Trophoblast cell (in vitro differentiated cells and primary cell): ENCODE measurements at regions not wholly inside any gene's neighbourhood (a gene's known extent, or its start where the extent isn't known, plus 50 kb on each side); places are given as distances from the start of the nearest gene placed in this dataset.
A peak's percentile ranks its signal among the peaks of the same experiment; 100 is the strongest.

Experiments
- DNase-seq, 2 donors: peaks; one replicate each; pipeline ENCODE4 v3.0.0-alpha.2; 2016
- H2AFZ ChIP-seq: 2 replicates; pipeline ENCODE4 v1.6.1; 2013; ENCODE audit warnings: low read length, moderate library complexity, mild to moderate bottlenecking; ENCODE audit not compliant: insufficient read depth, poor library complexity
- H2AK5ac ChIP-seq: 2 replicates; pipeline ENCODE4 v1.6.1; 2013; ENCODE audit warnings: mild to moderate bottlenecking, low read length
- H2BK120ac ChIP-seq: 2 replicates; pipeline ENCODE4 v1.6.1; 2013; ENCODE audit warnings: low read length, mild to moderate bottlenecking, moderate library complexity; ENCODE audit not compliant: insufficient read depth, poor library complexity
- H2BK12ac ChIP-seq: 2 replicates; pipeline ENCODE4 v1.6.1; 2013; ENCODE audit warnings: mild to moderate bottlenecking, low read length, moderate library complexity
- H2BK5ac ChIP-seq: 2 replicates; pipeline ENCODE4 v1.6.1; 2013; ENCODE audit warnings: low read length, low read depth, moderate library complexity, mild to moderate bottlenecking; ENCODE audit not compliant: poor library complexity
- H3K14ac ChIP-seq: 2 replicates; pipeline ENCODE4 v1.6.1; 2013; ENCODE audit warnings: mild to moderate bottlenecking, low read length
- H3K18ac ChIP-seq: 2 replicates; pipeline ENCODE4 v1.6.1; 2013; ENCODE audit warnings: mild to moderate bottlenecking, low read length
- H3K23ac ChIP-seq: 2 replicates; pipeline ENCODE4 v1.6.1; 2013; ENCODE audit warnings: low read length
- H3K27ac ChIP-seq: 2 replicates; pipeline ENCODE4 v1.5.1; 2013; ENCODE audit warnings: low read depth, mild to moderate bottlenecking, inconsistent platforms, low read length, moderate library complexity
- H3K27me3 ChIP-seq: 2 replicates; pipeline ENCODE4 v1.6.1; 2013; ENCODE audit warnings: inconsistent platforms, mild to moderate bottlenecking, low read length, moderate library complexity; ENCODE audit not compliant: insufficient read depth
- H3K36me3 ChIP-seq, 2 experiments: 1 replicate in 1 of 2; 2 replicates in 1 of 2; pipeline ENCODE4 v1.6.1; 2013; ENCODE audit warnings: low read length in 2 of 2, mild to moderate bottlenecking in 2 of 2, moderate library complexity in 1 of 2; ENCODE audit not compliant: insufficient read depth in 2 of 2, control insufficient read depth in 1 of 2
- H3K4ac ChIP-seq: 2 replicates; pipeline ENCODE4 v1.6.1; 2013; ENCODE audit warnings: low read depth, mild to moderate bottlenecking, low read length, moderate library complexity
- H3K4me1 ChIP-seq, 2 experiments: 1 replicate in 1 of 2; 2 replicates in 1 of 2; pipeline ENCODE4 v1.6.1; 2013; ENCODE audit warnings: low read length in 2 of 2, mild to moderate bottlenecking in 2 of 2, moderate library complexity in 1 of 2; ENCODE audit not compliant: insufficient read depth in 2 of 2, control insufficient read depth in 1 of 2
- H3K4me2 ChIP-seq: 2 replicates; pipeline ENCODE4 v1.6.1; 2013; ENCODE audit warnings: inconsistent platforms, mild to moderate bottlenecking, low read length, moderate library complexity
- H3K4me3 ChIP-seq: 2 replicates; pipeline ENCODE4 v1.5.1; 2013; ENCODE audit warnings: mild to moderate bottlenecking, low read depth, low read length, inconsistent platforms
- H3K79me1 ChIP-seq: one replicate; pipeline ENCODE4 v1.6.1; 2013; ENCODE audit warnings: low read length
- H3K79me2 ChIP-seq: 2 replicates; pipeline ENCODE4 v1.6.1; 2013; ENCODE audit warnings: low read length, mild to moderate bottlenecking; ENCODE audit not compliant: control insufficient read depth, insufficient read depth, poor library complexity
- H3K9ac ChIP-seq: 2 replicates; pipeline ENCODE4 v1.6.1; 2013; ENCODE audit warnings: mild to moderate bottlenecking, low read length
- H3K9me3 ChIP-seq: 2 replicates; pipeline ENCODE4 v1.6.1; 2013; ENCODE audit warnings: low read depth, mild to moderate bottlenecking, control low read depth, inconsistent platforms, low read length; ENCODE audit not compliant: insufficient read depth
- H4K12ac ChIP-seq: 2 replicates; pipeline ENCODE4 v1.6.1; 2013; ENCODE audit warnings: low read depth, mild to moderate bottlenecking, low read length, moderate library complexity
- H4K8ac ChIP-seq: 2 replicates; pipeline ENCODE4 v1.6.1; 2013; ENCODE audit warnings: low read depth, mild to moderate bottlenecking, low read length, moderate library complexity
- H4K91ac ChIP-seq: one replicate; pipeline ENCODE4 v1.6.1; 2013; ENCODE audit warnings: low read depth, mild to moderate bottlenecking, low read length, moderate library complexity
- WGBS: extraction: QIAGEN DNeasy Blood & Tissue Kit; methylation state at CpG from one replicate; pipeline ENCODE4 v1.1.7; 2013; ENCODE audit warnings: missing lambda C conversion rate; ENCODE audit not compliant: insufficient read length, insufficient coverage; ENCODE audit errors: extremely low coverage; 5-methylcytosine and 5-hydroxymethylcytosine counted together

- no peaks in the 10 kb centered on the region for H3K79me2 ChIP-seq
- H4K91ac ChIP-seq, result no peak overlapping the region
- no peaks in the 10 kb centered on the region for H3K79me1 ChIP-seq
- H3K9me3 ChIP-seq, result no peaks in the 10 kb centered on the region
- H3K4me3 ChIP-seq, result no peak overlapping the region
- H3K23ac ChIP-seq, result no peak overlapping the region
- no peaks in the 10 kb centered on the region for H3K27me3 ChIP-seq
- H2AFZ ChIP-seq, result no peak overlapping the region
- DNase-seq, result no peak
- H2BK120ac ChIP-seq, result no peak overlapping the region
- no CpG with 5 or more reads among the region's 6 CpGs for WGBS
- H3K4me1 ChIP-seq, result no peaks in the 10 kb centered on the region
- no peak overlapping the region for H3K18ac ChIP-seq
- no peak overlapping the region for H2BK5ac ChIP-seq
- no peak overlapping the region for H3K27ac ChIP-seq
- no peak overlapping the region for H3K9ac ChIP-seq
- no peak overlapping the region for H2BK12ac ChIP-seq
- H3K4me2 ChIP-seq, result no peak overlapping the region
- H3K36me3 ChIP-seq, result no peaks in the 10 kb centered on the region
- no peak overlapping the region for H2AK5ac ChIP-seq
- H3K14ac ChIP-seq, result no peak overlapping the region
- H4K12ac ChIP-seq, result no peak overlapping the region
- H3K4ac ChIP-seq, result no peak overlapping the region
- H4K8ac ChIP-seq, result no peak overlapping the region
These were observed 149.0 kb upstream of the KCTD1 start for GRCh38 chr18:26697186-26697884.

- Histone ChIP-seq H3K14ac (no peak overlapping the region), H3K4me1 (no peaks in the 10 kb centered on the region), H3K4ac (no peak overlapping the region), H3K4me2 (no peak overlapping the region), H3K9ac (no peak overlapping the region), H3K4me3 (no peak overlapping the region), H4K12ac (no peak overlapping the region), H3K79me1 (no peaks in the 10 kb centered on the region), H2AK5ac (no peak overlapping the region), H3K27me3 (no peaks in the 10 kb centered on the region), H3K18ac (no peak overlapping the region), H2BK5ac (no peak overlapping the region), H3K36me3 (no peaks in the 10 kb centered on the region), H3K79me2 (no peaks in the 10 kb centered on the region), H3K9me3 (no peaks in the 10 kb centered on the region), H3K27ac (no peak overlapping the region), H4K8ac (no peak overlapping the region), H4K91ac (no peak overlapping the region), H2BK12ac (no peak overlapping the region), H3K23ac (no peak overlapping the region), H2AFZ (no peak overlapping the region), H2BK120ac (no peak overlapping the region)
- no CpG with 5 or more reads among the region's 2 CpGs for WGBS
- no peak for DNase-seq
These were observed 148.4 kb upstream of the KCTD1 start for GRCh38 chr18:26696786-26697185.

GRCh38 chr18:26696308-26696707 lies 148.0 kb upstream of the KCTD1 start:
- H3K36me3 ChIP-seq, result no peaks in the 10 kb centered on the region
- H3K18ac ChIP-seq, result no peak overlapping the region
- no peak overlapping the region for H2AFZ ChIP-seq
- H3K9ac ChIP-seq, result no peak overlapping the region
- no peak overlapping the region for H3K4me3 ChIP-seq
- H3K9me3 ChIP-seq, result no peaks in the 10 kb centered on the region
- no peak overlapping the region for H3K27ac ChIP-seq
- no peak overlapping the region for H2AK5ac ChIP-seq
- no peak overlapping the region for H4K91ac ChIP-seq
- H3K4me2 ChIP-seq, result no peak overlapping the region
- H2BK5ac ChIP-seq, result no peak overlapping the region
- H3K27me3 ChIP-seq, result no peaks in the 10 kb centered on the region
- DNase-seq, result no peak
- H3K79me1 ChIP-seq, result no peaks in the 10 kb centered on the region
- H2BK120ac ChIP-seq, result no peak overlapping the region
- no peaks in the 10 kb centered on the region for H3K79me2 ChIP-seq
- no peak overlapping the region for H2BK12ac ChIP-seq
- no peak overlapping the region for H3K14ac ChIP-seq
- no CpG with 5 or more reads among the region's 6 CpGs for whole genome bisulfite sequencing
- no peak overlapping the region for H4K12ac ChIP-seq
- no peaks in the 10 kb centered on the region for H3K4me1 ChIP-seq
- H4K8ac ChIP-seq, result no peak overlapping the region
- no peak overlapping the region for H3K4ac ChIP-seq
- H3K23ac ChIP-seq, result no peak overlapping the region

GRCh38 chr18:26689226-26689879 lies 141.0 kb upstream of the KCTD1 start:
- Histone ChIP-seq H3K36me3 (no peaks in the 10 kb centered on the region), H2BK12ac (no peak overlapping the region), H3K27ac (no peak overlapping the region), H3K9ac (no peak overlapping the region), H3K23ac (no peak overlapping the region), H3K27me3 (no peaks in the 10 kb centered on the region), H4K91ac (no peak overlapping the region), H3K4me1 (peaks cover 2 to 4% of the 10 kb centered on the region in 2 experiments), H3K4me2 (no peak overlapping the region), H2AFZ (no peak overlapping the region), H2AK5ac (no peak overlapping the region), H3K18ac (no peak overlapping the region), H3K79me2 (no peaks in the 10 kb centered on the region), H3K14ac (no peak overlapping the region), H3K79me1 (peaks cover 1% of the 10 kb centered on the region), H2BK5ac (no peak overlapping the region), H2BK120ac (no peak overlapping the region), H4K12ac (no peak overlapping the region), H3K9me3 (no peaks in the 10 kb centered on the region), H3K4me3 (no peak overlapping the region), H4K8ac (no peak overlapping the region), H3K4ac (no peak overlapping the region)
- peak in 1 of 2 donors; percentile 2 for DNase-seq
- WGBS, result no CpG with 5 or more reads among the region's 7 CpGs
